GM23338 (cell line): ENCODE measurements at regions not wholly inside any gene's neighbourhood (a gene's known extent, or its start where the extent isn't known, plus 50 kb on each side); places are given as distances from the start of the nearest gene placed in this dataset.

Source experiments
- ATAC-seq: fragments of 200-7000 bp; cut with Tn5 transposase; 3 replicates; pipeline ENCODE4 v1.9.1; 2020
- DNase-seq: peaks from one replicate; pipeline ENCODE4 v3.0.0-alpha.2; 2015; ENCODE audit warnings: low spot score
- H2AFZ ChIP-seq: fragments of 200-600 bp; sonication (generic); 2 replicates; pipeline ENCODE4 v1.8.0; 2016; ENCODE audit warnings: antibody characterized with exemption, mild to moderate bottlenecking, moderate library complexity
- H3F3A ChIP-seq: fragments of 200-600 bp; sonication (generic); replicated peaks from 2 replicates; pipeline ENCODE4 v1.8.0; 2017; ENCODE audit warnings: antibody characterized with exemption, mixed run types, low read depth
- H3K27ac ChIP-seq: fragments of 200-600 bp; sonication (generic); 2 replicates; pipeline ENCODE4 v1.6.1; 2016; ENCODE audit warnings: low read depth
- H3K27me3 ChIP-seq: fragments of 200-600 bp; sonication (generic); 2 replicates; pipeline ENCODE4 v1.8.0; 2016; ENCODE audit warnings: mild to moderate bottlenecking, mixed run types, moderate library complexity; ENCODE audit not compliant: insufficient read depth
- H3K36me3 ChIP-seq: fragments of 200-600 bp; sonication (generic); 2 replicates; pipeline ENCODE4 v1.8.0; 2016; ENCODE audit warnings: mild to moderate bottlenecking; ENCODE audit not compliant: insufficient read depth
- H3K4me1 ChIP-seq: fragments of 200-600 bp; sonication (generic); 2 replicates; pipeline ENCODE4 v1.8.0; 2016; ENCODE audit warnings: mild to moderate bottlenecking, moderate library complexity; ENCODE audit not compliant: insufficient read depth
- H3K4me2 ChIP-seq: fragments of 200-600 bp; sonication (generic); 2 replicates; pipeline ENCODE4 v1.7.1; 2017; ENCODE audit warnings: mixed run types
- H3K4me3 ChIP-seq: fragments of 200-600 bp; sonication (generic); 2 replicates; pipeline ENCODE4 v1.6.1; 2016; ENCODE audit warnings: mixed run types
- H3K79me2 ChIP-seq: fragments of 200-600 bp; sonication (generic); replicated peaks from 2 replicates; pipeline ENCODE4 v1.8.0; 2017; ENCODE audit warnings: mild to moderate bottlenecking; ENCODE audit not compliant: insufficient read depth
- H3K9me2 ChIP-seq: fragments of 200-600 bp; sonication (generic); 2 replicates; pipeline ENCODE4 v1.8.0; 2017; ENCODE audit not compliant: insufficient read depth
- H4K20me1 ChIP-seq: fragments of 200-600 bp; sonication (generic); replicated peaks from 2 replicates; pipeline ENCODE4 v1.8.0; 2017; ENCODE audit warnings: mild to moderate bottlenecking; ENCODE audit not compliant: insufficient read depth
- H3K27ac Mint-ChIP-seq: 2 replicates; pipeline ENCODE4 v1.8.0; 2020; ENCODE audit warnings: inconsistent platforms, mild to moderate bottlenecking, moderate library complexity, mixed read lengths
- H3K27me3 Mint-ChIP-seq: 3 replicates; pipeline ENCODE4 v1.8.0; 2022; ENCODE audit warnings: low read depth, mild to moderate bottlenecking, moderate library complexity, mixed read lengths, inconsistent platforms; ENCODE audit not compliant: insufficient read depth, poor library complexity
- H3K36me3 Mint-ChIP-seq: 3 replicates; pipeline ENCODE4 v1.8.0; 2021; ENCODE audit warnings: low read depth, mild to moderate bottlenecking, inconsistent platforms, moderate library complexity, mixed read lengths
- H3K4me1 Mint-ChIP-seq: 3 replicates; pipeline ENCODE4 v1.8.0; 2020; ENCODE audit warnings: mild to moderate bottlenecking, inconsistent platforms, mixed read lengths
- H3K4me3 Mint-ChIP-seq: 3 replicates; pipeline ENCODE4 v1.8.0; 2021; ENCODE audit warnings: moderate library complexity, mild to moderate bottlenecking, inconsistent platforms, mixed read lengths
- H3K9me3 Mint-ChIP-seq: 3 replicates; pipeline ENCODE4 v1.8.0; 2020; ENCODE audit warnings: moderate library complexity, mild to moderate bottlenecking, inconsistent platforms, mixed read lengths
- CREB1 ChIP-seq: fragments of 250-450 bp; sonication (Bioruptor Pico); IDR thresholded peaks from 2 replicates; pipeline ENCODE4 v1.5.0; 2020; ENCODE audit warnings: low read depth, mild to moderate bottlenecking, moderate library complexity
- EZH2 ChIP-seq: fragments of 200-600 bp; sonication (generic); IDR thresholded peaks from one replicate; pipeline ENCODE4 v1.8.0; 2017; ENCODE audit warnings: antibody characterized with exemption, mild to moderate bottlenecking, low read depth; ENCODE audit not compliant: unreplicated experiment
- EZH2phosphoT487 ChIP-seq: fragments of 200-600 bp; sonication (generic); IDR thresholded peaks from one replicate; pipeline ENCODE4 v1.8.1; 2018; ENCODE audit warnings: antibody characterized with exemption; ENCODE audit not compliant: unreplicated experiment
- JUNB ChIP-seq: IDR thresholded peaks from one replicate; pipeline ENCODE4 v1.6.1; 2016; ENCODE audit warnings: antibody characterized with exemption; ENCODE audit not compliant: unreplicated experiment
- NANOG ChIP-seq: IDR thresholded peaks from 2 replicates; pipeline ENCODE4 v1.6.1; 2016; ENCODE audit warnings: antibody characterized with exemption, borderline replicate concordance
- POLR2AphosphoS5 ChIP-seq: IDR thresholded peaks from 2 replicates; pipeline ENCODE4 v1.6.1; 2016; ENCODE audit warnings: antibody characterized with exemption, low read depth
- STAT1 ChIP-seq: IDR thresholded peaks from one replicate; pipeline ENCODE4 v1.6.1; 2016; ENCODE audit warnings: antibody characterized with exemption; ENCODE audit not compliant: unreplicated experiment
- ZNF114 ChIP-seq: fragments of 250-450 bp; sonication (Bioruptor Pico); IDR thresholded peaks from 2 replicates; pipeline ENCODE4 v1.5.0; 2020; ENCODE audit warnings: mild to moderate bottlenecking, moderate library complexity
- ZNF331 ChIP-seq: fragments of 250-450 bp; sonication (Bioruptor Pico); IDR thresholded peaks from 2 replicates; pipeline ENCODE4 v1.5.0; 2020; ENCODE audit warnings: low read depth, mild to moderate bottlenecking, moderate library complexity
- TF ChIP-seq, protein P1 (sequence below), 2 experiments: fragments of 200-600 bp in 1 of 2; sonication (generic) in 1 of 2; conservative IDR thresholded peaks; 2 replicates each; pipeline versions ENCODE4 v1.5.1 to v1.6.1; 2016 to 2017; ENCODE audit warnings: antibody characterized with exemption in 2 of 2, low read depth in 2 of 2, mild to moderate bottlenecking in 2 of 2, moderate library complexity in 1 of 2
- TF ChIP-seq, protein P2 (sequence below): IDR thresholded peaks from one replicate; pipeline ENCODE4 v1.6.1; 2018; ENCODE audit warnings: antibody characterized with exemption; ENCODE audit not compliant: unreplicated experiment
- TF ChIP-seq, protein P3 (sequence below): IDR thresholded peaks from 2 replicates; pipeline ENCODE4 v1.6.1; 2016; ENCODE audit warnings: antibody characterized with exemption
- TF ChIP-seq, protein P4 (sequence below): fragments of 250-450 bp; sonication (Bioruptor Pico); IDR thresholded peaks from 2 replicates; pipeline ENCODE4 v1.5.0; 2020; ENCODE audit warnings: mild to moderate bottlenecking, moderate library complexity

DNA sequence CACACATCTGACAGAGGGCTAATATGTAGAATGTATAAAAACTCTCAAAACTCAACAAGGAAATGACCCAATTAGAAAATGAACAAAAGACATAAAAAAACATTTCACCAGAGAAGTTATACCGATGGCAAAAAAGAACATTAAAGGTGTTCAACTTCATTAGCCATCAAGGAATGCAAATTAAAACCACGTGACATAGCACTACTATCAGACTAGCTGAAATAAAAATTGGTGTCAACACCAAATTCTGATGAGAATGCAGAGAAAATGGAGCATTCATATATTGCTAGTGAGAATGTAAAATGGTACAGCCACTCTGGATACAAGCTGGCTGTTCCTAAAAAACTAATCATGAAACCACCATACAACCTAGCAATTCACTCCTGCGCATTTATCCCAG, 128.0 kb downstream of the INSIG2 start:
- Histone ChIP-seq H3K79me2 (no peaks in the 10 kb centered on the region), H3K27ac (no peak overlapping the region), H3K4me1 (no peaks in the 10 kb centered on the region), H2AFZ (no peak overlapping the region), H3K27me3 (no peaks in the 10 kb centered on the region), H3F3A (no peaks in the 10 kb centered on the region), H3K4me3 (no peak overlapping the region), H3K4me2 (no peak overlapping the region), H4K20me1 (no peaks in the 10 kb centered on the region), H3K36me3 (no peaks in the 10 kb centered on the region), H3K9me2 (no peaks in the 10 kb centered on the region)
- no peak for DNase-seq
- Mint-ChIP-seq H3K36me3 (no peaks in the 10 kb centered on the region), H3K4me1 (no peaks in the 10 kb centered on the region), H3K27ac (no peak overlapping the region), H3K27me3 (peaks cover 2% of the 10 kb centered on the region), H3K9me3 (no peaks in the 10 kb centered on the region), H3K4me3 (no peak overlapping the region)
- TF ChIP-seq, protein P1, sequence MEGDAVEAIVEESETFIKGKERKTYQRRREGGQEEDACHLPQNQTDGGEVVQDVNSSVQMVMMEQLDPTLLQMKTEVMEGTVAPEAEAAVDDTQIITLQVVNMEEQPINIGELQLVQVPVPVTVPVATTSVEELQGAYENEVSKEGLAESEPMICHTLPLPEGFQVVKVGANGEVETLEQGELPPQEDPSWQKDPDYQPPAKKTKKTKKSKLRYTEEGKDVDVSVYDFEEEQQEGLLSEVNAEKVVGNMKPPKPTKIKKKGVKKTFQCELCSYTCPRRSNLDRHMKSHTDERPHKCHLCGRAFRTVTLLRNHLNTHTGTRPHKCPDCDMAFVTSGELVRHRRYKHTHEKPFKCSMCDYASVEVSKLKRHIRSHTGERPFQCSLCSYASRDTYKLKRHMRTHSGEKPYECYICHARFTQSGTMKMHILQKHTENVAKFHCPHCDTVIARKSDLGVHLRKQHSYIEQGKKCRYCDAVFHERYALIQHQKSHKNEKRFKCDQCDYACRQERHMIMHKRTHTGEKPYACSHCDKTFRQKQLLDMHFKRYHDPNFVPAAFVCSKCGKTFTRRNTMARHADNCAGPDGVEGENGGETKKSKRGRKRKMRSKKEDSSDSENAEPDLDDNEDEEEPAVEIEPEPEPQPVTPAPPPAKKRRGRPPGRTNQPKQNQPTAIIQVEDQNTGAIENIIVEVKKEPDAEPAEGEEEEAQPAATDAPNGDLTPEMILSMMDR (conservative IDR thresholded peaks at IDR 0.05; ENCODE audit: low read depth in 2 of 2): no peak
- TF ChIP-seq ZNF114 (CRISPR knock-in tag) (no peak), ZNF331 (CRISPR knock-in tag) (no peak), NANOG (no peak), POLR2AphosphoS5 (no peak), JUNB (no peak), STAT1 (no peak), EZH2phosphoT487 (no peak), CREB1 (no peak), EZH2 (no peak)
- TF ChIP-seq, protein P2, sequence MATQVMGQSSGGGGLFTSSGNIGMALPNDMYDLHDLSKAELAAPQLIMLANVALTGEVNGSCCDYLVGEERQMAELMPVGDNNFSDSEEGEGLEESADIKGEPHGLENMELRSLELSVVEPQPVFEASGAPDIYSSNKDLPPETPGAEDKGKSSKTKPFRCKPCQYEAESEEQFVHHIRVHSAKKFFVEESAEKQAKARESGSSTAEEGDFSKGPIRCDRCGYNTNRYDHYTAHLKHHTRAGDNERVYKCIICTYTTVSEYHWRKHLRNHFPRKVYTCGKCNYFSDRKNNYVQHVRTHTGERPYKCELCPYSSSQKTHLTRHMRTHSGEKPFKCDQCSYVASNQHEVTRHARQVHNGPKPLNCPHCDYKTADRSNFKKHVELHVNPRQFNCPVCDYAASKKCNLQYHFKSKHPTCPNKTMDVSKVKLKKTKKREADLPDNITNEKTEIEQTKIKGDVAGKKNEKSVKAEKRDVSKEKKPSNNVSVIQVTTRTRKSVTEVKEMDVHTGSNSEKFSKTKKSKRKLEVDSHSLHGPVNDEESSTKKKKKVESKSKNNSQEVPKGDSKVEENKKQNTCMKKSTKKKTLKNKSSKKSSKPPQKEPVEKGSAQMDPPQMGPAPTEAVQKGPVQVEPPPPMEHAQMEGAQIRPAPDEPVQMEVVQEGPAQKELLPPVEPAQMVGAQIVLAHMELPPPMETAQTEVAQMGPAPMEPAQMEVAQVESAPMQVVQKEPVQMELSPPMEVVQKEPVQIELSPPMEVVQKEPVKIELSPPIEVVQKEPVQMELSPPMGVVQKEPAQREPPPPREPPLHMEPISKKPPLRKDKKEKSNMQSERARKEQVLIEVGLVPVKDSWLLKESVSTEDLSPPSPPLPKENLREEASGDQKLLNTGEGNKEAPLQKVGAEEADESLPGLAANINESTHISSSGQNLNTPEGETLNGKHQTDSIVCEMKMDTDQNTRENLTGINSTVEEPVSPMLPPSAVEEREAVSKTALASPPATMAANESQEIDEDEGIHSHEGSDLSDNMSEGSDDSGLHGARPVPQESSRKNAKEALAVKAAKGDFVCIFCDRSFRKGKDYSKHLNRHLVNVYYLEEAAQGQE: no peak
- TF ChIP-seq, protein P3, sequence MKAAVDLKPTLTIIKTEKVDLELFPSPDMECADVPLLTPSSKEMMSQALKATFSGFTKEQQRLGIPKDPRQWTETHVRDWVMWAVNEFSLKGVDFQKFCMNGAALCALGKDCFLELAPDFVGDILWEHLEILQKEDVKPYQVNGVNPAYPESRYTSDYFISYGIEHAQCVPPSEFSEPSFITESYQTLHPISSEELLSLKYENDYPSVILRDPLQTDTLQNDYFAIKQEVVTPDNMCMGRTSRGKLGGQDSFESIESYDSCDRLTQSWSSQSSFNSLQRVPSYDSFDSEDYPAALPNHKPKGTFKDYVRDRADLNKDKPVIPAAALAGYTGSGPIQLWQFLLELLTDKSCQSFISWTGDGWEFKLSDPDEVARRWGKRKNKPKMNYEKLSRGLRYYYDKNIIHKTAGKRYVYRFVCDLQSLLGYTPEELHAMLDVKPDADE: no peak
- TF ChIP-seq, protein P4, sequence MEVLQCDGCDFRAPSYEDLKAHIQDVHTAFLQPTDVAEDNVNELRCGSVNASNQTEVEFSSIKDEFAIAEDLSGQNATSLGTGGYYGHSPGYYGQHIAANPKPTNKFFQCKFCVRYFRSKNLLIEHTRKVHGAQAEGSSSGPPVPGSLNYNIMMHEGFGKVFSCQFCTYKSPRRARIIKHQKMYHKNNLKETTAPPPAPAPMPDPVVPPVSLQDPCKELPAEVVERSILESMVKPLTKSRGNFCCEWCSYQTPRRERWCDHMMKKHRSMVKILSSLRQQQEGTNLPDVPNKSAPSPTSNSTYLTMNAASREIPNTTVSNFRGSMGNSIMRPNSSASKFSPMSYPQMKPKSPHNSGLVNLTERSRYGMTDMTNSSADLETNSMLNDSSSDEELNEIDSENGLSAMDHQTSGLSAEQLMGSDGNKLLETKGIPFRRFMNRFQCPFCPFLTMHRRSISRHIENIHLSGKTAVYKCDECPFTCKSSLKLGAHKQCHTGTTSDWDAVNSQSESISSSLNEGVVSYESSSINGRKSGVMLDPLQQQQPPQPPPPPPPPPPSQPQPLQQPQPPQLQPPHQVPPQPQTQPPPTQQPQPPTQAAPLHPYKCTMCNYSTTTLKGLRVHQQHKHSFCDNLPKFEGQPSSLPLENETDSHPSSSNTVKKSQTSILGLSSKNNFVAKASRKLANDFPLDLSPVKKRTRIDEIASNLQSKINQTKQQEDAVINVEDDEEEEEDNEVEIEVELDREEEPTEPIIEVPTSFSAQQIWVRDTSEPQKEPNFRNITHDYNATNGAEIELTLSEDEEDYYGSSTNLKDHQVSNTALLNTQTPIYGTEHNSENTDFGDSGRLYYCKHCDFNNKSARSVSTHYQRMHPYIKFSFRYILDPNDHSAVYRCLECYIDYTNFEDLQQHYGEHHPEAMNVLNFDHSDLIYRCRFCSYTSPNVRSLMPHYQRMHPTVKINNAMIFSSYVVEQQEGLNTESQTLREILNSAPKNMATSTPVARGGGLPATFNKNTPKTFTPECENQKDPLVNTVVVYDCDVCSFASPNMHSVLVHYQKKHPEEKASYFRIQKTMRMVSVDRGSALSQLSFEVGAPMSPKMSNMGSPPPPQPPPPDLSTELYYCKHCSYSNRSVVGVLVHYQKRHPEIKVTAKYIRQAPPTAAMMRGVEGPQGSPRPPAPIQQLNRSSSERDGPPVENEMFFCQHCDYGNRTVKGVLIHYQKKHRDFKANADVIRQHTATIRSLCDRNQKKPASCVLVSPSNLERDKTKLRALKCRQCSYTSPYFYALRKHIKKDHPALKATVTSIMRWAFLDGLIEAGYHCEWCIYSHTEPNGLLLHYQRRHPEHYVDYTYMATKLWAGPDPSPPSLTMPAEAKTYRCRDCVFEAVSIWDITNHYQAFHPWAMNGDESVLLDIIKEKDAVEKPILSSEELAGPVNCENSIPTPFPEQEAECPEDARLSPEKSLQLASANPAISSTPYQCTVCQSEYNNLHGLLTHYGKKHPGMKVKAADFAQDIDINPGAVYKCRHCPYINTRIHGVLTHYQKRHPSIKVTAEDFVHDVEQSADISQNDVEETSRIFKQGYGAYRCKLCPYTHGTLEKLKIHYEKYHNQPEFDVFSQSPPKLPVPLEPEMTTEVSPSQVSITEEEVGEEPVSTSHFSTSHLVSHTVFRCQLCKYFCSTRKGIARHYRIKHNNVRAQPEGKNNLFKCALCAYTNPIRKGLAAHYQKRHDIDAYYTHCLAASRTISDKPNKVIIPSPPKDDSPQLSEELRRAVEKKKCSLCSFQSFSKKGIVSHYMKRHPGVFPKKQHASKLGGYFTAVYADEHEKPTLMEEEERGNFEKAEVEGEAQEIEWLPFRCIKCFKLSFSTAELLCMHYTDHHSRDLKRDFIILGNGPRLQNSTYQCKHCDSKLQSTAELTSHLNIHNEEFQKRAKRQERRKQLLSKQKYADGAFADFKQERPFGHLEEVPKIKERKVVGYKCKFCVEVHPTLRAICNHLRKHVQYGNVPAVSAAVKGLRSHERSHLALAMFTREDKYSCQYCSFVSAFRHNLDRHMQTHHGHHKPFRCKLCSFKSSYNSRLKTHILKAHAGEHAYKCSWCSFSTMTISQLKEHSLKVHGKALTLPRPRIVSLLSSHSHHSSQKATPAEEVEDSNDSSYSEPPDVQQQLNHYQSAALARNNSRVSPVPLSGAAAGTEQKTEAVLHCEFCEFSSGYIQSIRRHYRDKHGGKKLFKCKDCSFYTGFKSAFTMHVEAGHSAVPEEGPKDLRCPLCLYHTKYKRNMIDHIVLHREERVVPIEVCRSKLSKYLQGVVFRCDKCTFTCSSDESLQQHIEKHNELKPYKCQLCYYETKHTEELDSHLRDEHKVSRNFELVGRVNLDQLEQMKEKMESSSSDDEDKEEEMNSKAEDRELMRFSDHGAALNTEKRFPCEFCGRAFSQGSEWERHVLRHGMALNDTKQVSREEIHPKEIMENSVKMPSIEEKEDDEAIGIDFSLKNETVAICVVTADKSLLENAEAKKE (CRISPR knock-in tag): no peak
- no peak for ATAC-seq
